ENCODE measurements at regions not wholly inside any gene's neighbourhood (a gene's known extent, or its start where the extent isn't known, plus 50 kb on each side); places are given as distances from the start of the nearest gene placed in this dataset.

DNA sequence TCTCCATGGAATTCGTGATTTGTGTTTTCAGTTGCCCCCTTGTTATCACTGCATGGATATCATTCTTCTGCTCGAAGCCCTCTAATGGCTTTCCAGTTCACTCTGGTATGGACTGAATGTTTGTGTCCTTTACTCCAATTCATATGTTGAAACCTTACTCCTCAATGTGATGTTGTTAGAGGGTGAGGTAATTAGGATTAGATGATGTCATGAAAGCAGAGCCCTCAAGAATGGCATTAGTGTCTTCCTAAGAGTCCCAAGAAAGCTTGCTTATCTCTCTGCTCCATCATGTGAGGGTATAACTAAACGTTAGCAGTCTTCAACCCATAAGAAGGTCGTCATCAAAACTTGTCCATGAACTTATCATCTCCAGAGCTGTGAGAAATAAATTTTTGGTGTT is 1626.3 kb upstream of the MIR17HG start:
- TF ChIP-seq POLR2A (IDR thresholded peaks at IDR 0.05), result no peak
- TF ChIP-seq, protein P1, sequence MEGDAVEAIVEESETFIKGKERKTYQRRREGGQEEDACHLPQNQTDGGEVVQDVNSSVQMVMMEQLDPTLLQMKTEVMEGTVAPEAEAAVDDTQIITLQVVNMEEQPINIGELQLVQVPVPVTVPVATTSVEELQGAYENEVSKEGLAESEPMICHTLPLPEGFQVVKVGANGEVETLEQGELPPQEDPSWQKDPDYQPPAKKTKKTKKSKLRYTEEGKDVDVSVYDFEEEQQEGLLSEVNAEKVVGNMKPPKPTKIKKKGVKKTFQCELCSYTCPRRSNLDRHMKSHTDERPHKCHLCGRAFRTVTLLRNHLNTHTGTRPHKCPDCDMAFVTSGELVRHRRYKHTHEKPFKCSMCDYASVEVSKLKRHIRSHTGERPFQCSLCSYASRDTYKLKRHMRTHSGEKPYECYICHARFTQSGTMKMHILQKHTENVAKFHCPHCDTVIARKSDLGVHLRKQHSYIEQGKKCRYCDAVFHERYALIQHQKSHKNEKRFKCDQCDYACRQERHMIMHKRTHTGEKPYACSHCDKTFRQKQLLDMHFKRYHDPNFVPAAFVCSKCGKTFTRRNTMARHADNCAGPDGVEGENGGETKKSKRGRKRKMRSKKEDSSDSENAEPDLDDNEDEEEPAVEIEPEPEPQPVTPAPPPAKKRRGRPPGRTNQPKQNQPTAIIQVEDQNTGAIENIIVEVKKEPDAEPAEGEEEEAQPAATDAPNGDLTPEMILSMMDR (IDR thresholded peaks at IDR 0.05), result no peak
